Frontal cortex (tissue), 3 donors: ENCODE measurements at regions not wholly inside any gene's neighbourhood (a gene's known extent, or its start where the extent isn't known, plus 50 kb on each side); places are given as distances from the start of the nearest gene placed in this dataset.
"Not testable (repeated sequence)": the region's sequence is repeated elsewhere in the genome, so short reads cannot be mapped to it uniquely, and the experiment has no call there.

Experiments
- DNase-seq, 2 donors: peaks; one replicate each; pipeline ENCODE4 v3.0.0; 2012; ENCODE audit warnings: low spot score in 2 of 2
- FAIRE-seq: peaks from 2 replicates; lab custom pipeline; 2012; peaks lifted over from hg19 to GRCh38; lab: Jason Lieb, UNC
- donor health status: control.
- donor health status: control.
- donor health status: control.

GRCh38 chr3:124336067-124336656, 344.2 kb upstream of the ROPN1 start:
- FAIRE-seq: no peak
- DNase-seq: no peak

GRCh38 chr3:124345845-124346244, 353.9 kb upstream of the ROPN1 start:
- no peak for FAIRE-seq
- DNase-seq: no peak

GRCh38 chr3:124346487-124346886, 354.6 kb upstream of the ROPN1 start:
- no peak for FAIRE-seq

GRCh38 chr3:124347418-124347817, 355.5 kb upstream of the ROPN1 start:
- DNase-seq (no peak), FAIRE-seq (no peak)

More at GRCh38 chr3:124346487-124346886, 354.6 kb upstream of the ROPN1 start:
- no peak for DNase-seq

- DNase-seq, FAIRE-seq: not testable (repeated sequence)
Measured at GRCh38 chr3:124348555-124348954, 356.6 kb upstream of the ROPN1 start.

GRCh38 chr3:124351430-124352148, 359.7 kb upstream of the ROPN1 start:
- FAIRE-seq (peak; percentile 67), DNase-seq (peak; percentile 34 to 64)

GRCh38 chr3:124352149-124352539, 360.2 kb upstream of the ROPN1 start:
- no peak for FAIRE-seq
- no peak for DNase-seq

- FAIRE-seq (no peak), DNase-seq (no peak)
Measured at GRCh38 chr3:124353691-124354090, 361.8 kb upstream of the ROPN1 start.

- FAIRE-seq: no peak
- DNase-seq: no peak
Measured at GRCh38 chr3:124354150-124354549, 362.2 kb upstream of the ROPN1 start.

GRCh38 chr3:124358156-124358555, 366.2 kb upstream of the ROPN1 start:
- no peak for FAIRE-seq
- no peak for DNase-seq

- no peak for DNase-seq
- FAIRE-seq: no peak
Measured at GRCh38 chr3:124360155-124360554, 368.2 kb upstream of the ROPN1 start.

- FAIRE-seq (no peak), DNase-seq (no peak)
Measured at GRCh38 chr3:124360563-124360962, 368.6 kb upstream of the ROPN1 start.

GRCh38 chr3:124361566-124361965, 368.7 kb upstream of the UMPS start:
- no peak for DNase-seq
- FAIRE-seq: no peak

GRCh38 chr3:124362455-124362854, 367.8 kb upstream of the UMPS start:
- no peak for DNase-seq
- FAIRE-seq: no peak

- FAIRE-seq (no peak), DNase-seq (no peak)
Measured at GRCh38 chr3:124363476-124363875, 366.8 kb upstream of the UMPS start.

GRCh38 chr3:124364317-124365020, 365.8 kb upstream of the UMPS start:
- DNase-seq (no peak), FAIRE-seq (no peak)

GRCh38 chr3:124366655-124367054, 363.6 kb upstream of the UMPS start:
- not testable (repeated sequence) for FAIRE-seq, DNase-seq

- DNase-seq (no peak), FAIRE-seq (no peak)
Measured at GRCh38 chr3:124372775-124373174, 357.5 kb upstream of the UMPS start.

- no peak for FAIRE-seq
Measured at GRCh38 chr3:124373524-124373923, 356.7 kb upstream of the UMPS start.

GRCh38 chr3:124374583-124374982, 355.7 kb upstream of the UMPS start:
- FAIRE-seq (no peak), DNase-seq (no peak)

More at GRCh38 chr3:124373524-124373923, 356.7 kb upstream of the UMPS start:
- DNase-seq: no peak
